Stimulated activated CD4-positive, alpha-beta T cell treated with anti-CD3 and anti-CD28 coated beads, Interleukin-4, amount 100 ng/mL, for 1 hour (primary cell): ENCODE measurements at regions not wholly inside any gene's neighbourhood (a gene's known extent, or its start where the extent isn't known, plus 50 kb on each side); places are given as distances from the start of the nearest gene placed in this dataset.

Experiments used
- DNase-seq: peaks from one replicate; pipeline ENCODE4 v3.0.0-alpha.2; 2020

GRCh38 chrX:68944211-68944610, 115.4 kb downstream of the EFNB1 start:
- DNase-seq, result no peak

GRCh38 chrX:68942840-68943239, 114.0 kb downstream of the EFNB1 start:
- no peak for DNase-seq

GRCh38 chrX:68942104-68942503, 113.3 kb downstream of the EFNB1 start:
- no peak for DNase-seq

GRCh38 chrX:68941385-68941952, 112.6 kb downstream of the EFNB1 start:
- DNase-seq, result no peak

- no peak for DNase-seq
These were observed 111.8 kb downstream of the EFNB1 start for GRCh38 chrX:68940601-68941000.

GRCh38 chrX:68939868-68940267, 111.0 kb downstream of the EFNB1 start:
- DNase-seq, result no peak

GRCh38 chrX:68938244-68939004, 109.6 kb downstream of the EFNB1 start:
- DNase-seq, result no peak

GRCh38 chrX:68937581-68937980, 108.8 kb downstream of the EFNB1 start:
- DNase-seq, result no peak

- DNase-seq, result no peak
These were observed 107.8 kb downstream of the EFNB1 start for GRCh38 chrX:68936608-68937007.

- DNase-seq, result no peak
These were observed 107.3 kb downstream of the EFNB1 start for GRCh38 chrX:68936126-68936525.

- no peak for DNase-seq
These were observed 106.5 kb downstream of the EFNB1 start for GRCh38 chrX:68935362-68935761.

- no peak for DNase-seq
These were observed 106.1 kb downstream of the EFNB1 start for GRCh38 chrX:68934922-68935321.

- DNase-seq, result no peak
These were observed 105.6 kb downstream of the EFNB1 start for GRCh38 chrX:68934421-68934820.

- no peak for DNase-seq
These were observed 103.8 kb downstream of the EFNB1 start for GRCh38 chrX:68932611-68933010.

- DNase-seq, result no peak
These were observed 102.5 kb downstream of the EFNB1 start for GRCh38 chrX:68931345-68931744.

- no peak for DNase-seq
These were observed 101.9 kb downstream of the EFNB1 start for GRCh38 chrX:68930542-68931317.

- no peak for DNase-seq
These were observed 100.7 kb downstream of the EFNB1 start for GRCh38 chrX:68929332-68930150.

- DNase-seq, result no peak
These were observed 99.6 kb downstream of the EFNB1 start for GRCh38 chrX:68928401-68928800.

GRCh38 chrX:68927178-68927577, 98.4 kb downstream of the EFNB1 start:
- no peak for DNase-seq

- no peak for DNase-seq
These were observed 94.3 kb downstream of the EFNB1 start for GRCh38 chrX:68923147-68923546.

GRCh38 chrX:68922013-68922412, 93.2 kb downstream of the EFNB1 start:
- no peak for DNase-seq

GRCh38 chrX:68920561-68920960, 91.7 kb downstream of the EFNB1 start:
- no peak for DNase-seq

- DNase-seq, result no peak
These were observed 90.9 kb downstream of the EFNB1 start for GRCh38 chrX:68919707-68920106.
